Endothelial cell (in vitro differentiated cells): ENCODE measurements at regions not wholly inside any gene's neighbourhood (a gene's known extent, or its start where the extent isn't known, plus 50 kb on each side); places are given as distances from the start of the nearest gene placed in this dataset.

ENCODE experiments used
- DNase-seq: peaks from one replicate; pipeline ENCODE4 v3.0.0; 2021; ENCODE audit warnings: low spot score
- H3K27ac Mint-ChIP-seq: one replicate; pipeline ENCODE4 v1.8.0; 2021; ENCODE audit warnings: mixed read lengths, inconsistent platforms; ENCODE audit not compliant: unreplicated experiment
- H3K27me3 Mint-ChIP-seq: one replicate; pipeline ENCODE4 v1.8.0; 2021; ENCODE audit warnings: mild to moderate bottlenecking, moderate library complexity, mixed read lengths, inconsistent platforms; ENCODE audit not compliant: unreplicated experiment
- H3K36me3 Mint-ChIP-seq: one replicate; pipeline ENCODE4 v1.8.0; 2021; ENCODE audit warnings: mild to moderate bottlenecking, low read depth, mixed read lengths, inconsistent platforms; ENCODE audit not compliant: unreplicated experiment
- H3K4me1 Mint-ChIP-seq: one replicate; pipeline ENCODE4 v1.8.0; 2021; ENCODE audit warnings: mild to moderate bottlenecking, mixed read lengths, inconsistent platforms; ENCODE audit not compliant: unreplicated experiment
- H3K4me3 Mint-ChIP-seq: one replicate; pipeline ENCODE4 v1.8.0; 2021; ENCODE audit warnings: mild to moderate bottlenecking, mixed read lengths, inconsistent platforms; ENCODE audit not compliant: unreplicated experiment
- H3K9me3 Mint-ChIP-seq: one replicate; pipeline ENCODE4 v1.8.0; 2021; ENCODE audit warnings: mixed read lengths, inconsistent platforms; ENCODE audit not compliant: unreplicated experiment
- TF ChIP-seq, protein P1 (sequence below): fragments of 200-600 bp; sonication (generic); IDR thresholded peaks from one replicate; pipeline ENCODE4 v1.5.0; 2021; ENCODE audit warnings: antibody characterized with exemption; ENCODE audit not compliant: unreplicated experiment

DNA sequence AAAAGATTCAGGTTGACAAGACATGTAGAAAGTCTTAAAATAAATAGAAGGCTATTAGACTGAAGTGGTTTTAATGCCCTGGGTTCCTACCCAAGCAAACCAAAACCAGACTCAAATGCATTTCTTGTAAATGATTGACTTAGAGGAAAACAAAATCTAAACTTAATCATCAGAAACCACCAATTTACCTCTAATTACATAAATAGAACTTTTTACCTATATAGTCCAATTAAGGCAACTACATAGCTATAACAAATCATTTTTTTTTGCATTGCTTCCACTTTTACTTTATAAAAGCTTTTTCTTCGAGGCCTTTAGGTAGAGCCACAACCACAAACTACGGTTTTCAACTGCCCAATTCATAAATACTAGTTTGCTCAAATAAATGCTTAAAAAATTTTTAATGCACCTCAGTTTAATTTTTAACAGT lies 231.3 kb upstream of the ARHGEF26 start:
- no peak for DNase-seq
- Mint-ChIP-seq H3K4me3 (no peak overlapping the region), H3K4me1 (no peaks in the 10 kb centered on the region), H3K9me3 (no peaks in the 10 kb centered on the region), H3K36me3 (no peaks in the 10 kb centered on the region), H3K27ac (no peak overlapping the region), H3K27me3 (no peaks in the 10 kb centered on the region)
- TF ChIP-seq, protein P1, sequence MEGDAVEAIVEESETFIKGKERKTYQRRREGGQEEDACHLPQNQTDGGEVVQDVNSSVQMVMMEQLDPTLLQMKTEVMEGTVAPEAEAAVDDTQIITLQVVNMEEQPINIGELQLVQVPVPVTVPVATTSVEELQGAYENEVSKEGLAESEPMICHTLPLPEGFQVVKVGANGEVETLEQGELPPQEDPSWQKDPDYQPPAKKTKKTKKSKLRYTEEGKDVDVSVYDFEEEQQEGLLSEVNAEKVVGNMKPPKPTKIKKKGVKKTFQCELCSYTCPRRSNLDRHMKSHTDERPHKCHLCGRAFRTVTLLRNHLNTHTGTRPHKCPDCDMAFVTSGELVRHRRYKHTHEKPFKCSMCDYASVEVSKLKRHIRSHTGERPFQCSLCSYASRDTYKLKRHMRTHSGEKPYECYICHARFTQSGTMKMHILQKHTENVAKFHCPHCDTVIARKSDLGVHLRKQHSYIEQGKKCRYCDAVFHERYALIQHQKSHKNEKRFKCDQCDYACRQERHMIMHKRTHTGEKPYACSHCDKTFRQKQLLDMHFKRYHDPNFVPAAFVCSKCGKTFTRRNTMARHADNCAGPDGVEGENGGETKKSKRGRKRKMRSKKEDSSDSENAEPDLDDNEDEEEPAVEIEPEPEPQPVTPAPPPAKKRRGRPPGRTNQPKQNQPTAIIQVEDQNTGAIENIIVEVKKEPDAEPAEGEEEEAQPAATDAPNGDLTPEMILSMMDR = no peak

DNA sequence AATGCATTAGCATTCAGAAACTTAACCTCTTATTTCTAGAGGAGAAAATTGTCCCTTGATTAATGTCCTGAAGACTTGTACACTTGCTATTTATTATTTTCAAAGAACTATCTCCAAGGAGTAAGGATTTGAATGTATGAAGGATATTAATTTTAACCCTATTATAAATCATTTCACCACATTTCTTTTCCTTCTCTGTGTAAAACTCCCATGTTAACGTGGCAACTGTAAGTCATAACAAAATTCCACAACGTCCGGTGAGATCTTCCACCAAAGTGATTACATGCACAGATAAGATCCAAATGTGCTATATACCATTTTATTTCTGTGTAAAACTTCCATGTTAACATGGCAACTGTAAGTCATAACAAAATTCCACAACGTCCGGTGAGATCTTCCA lies 229.1 kb upstream of the ARHGEF26 start:
- TF ChIP-seq, protein P1 = no peak
- H3K4me1 Mint-ChIP-seq = no peaks in the 10 kb centered on the region
- no peaks in the 10 kb centered on the region for H3K27me3 Mint-ChIP-seq
- no peak overlapping the region for H3K4me3 Mint-ChIP-seq
- H3K36me3 Mint-ChIP-seq = no peaks in the 10 kb centered on the region
- no peak overlapping the region for H3K27ac Mint-ChIP-seq
- H3K9me3 Mint-ChIP-seq = no peaks in the 10 kb centered on the region
- no peak for DNase-seq

DNA sequence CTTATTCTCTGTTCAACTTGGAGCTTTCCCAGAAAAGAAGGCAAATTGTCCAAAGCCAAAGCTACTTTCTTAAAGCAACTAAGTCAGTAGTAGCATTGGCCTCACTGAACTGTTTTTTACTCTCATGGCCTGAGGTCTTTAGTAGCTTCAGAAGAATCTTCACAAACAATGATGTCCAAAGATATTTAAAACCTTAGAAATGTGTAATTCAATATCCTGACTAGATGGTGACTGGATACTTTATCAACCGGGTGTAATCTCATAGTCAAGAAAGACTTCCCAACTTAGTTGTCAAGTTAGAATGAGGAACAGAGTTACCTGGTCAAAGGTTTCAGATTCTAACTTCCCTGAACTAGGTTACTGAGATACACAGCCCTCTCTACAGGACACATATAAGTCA lies 226.3 kb upstream of the ARHGEF26 start:
- Mint-ChIP-seq H3K4me3 (no peak overlapping the region), H3K36me3 (no peaks in the 10 kb centered on the region), H3K27ac (no peak overlapping the region), H3K9me3 (no peaks in the 10 kb centered on the region), H3K27me3 (no peaks in the 10 kb centered on the region), H3K4me1 (no peaks in the 10 kb centered on the region)
- DNase-seq = no peak
- TF ChIP-seq, protein P1 = no peak

DNA sequence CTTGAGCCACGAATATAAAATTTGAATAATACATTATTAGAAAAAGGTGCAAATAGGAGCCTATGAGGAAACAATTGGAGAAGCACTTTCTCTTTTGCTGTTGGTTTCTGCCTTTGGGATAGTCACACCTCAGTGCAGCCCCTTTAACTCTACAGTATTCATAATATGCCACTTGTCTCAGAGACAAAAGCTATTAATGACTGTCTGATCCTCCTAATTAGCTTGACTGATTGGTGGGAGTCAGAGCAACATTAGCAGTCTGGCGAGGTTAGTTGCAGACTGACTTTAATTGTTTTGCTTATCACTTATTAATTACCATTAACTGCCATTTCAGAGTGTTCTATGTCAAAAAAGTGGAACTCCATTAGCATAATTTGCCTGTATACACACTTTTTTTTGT lies 225.0 kb upstream of the ARHGEF26 start:
- H3K27ac Mint-ChIP-seq = no peak overlapping the region
- no peaks in the 10 kb centered on the region for H3K9me3 Mint-ChIP-seq
- no peaks in the 10 kb centered on the region for H3K4me1 Mint-ChIP-seq
- no peaks in the 10 kb centered on the region for H3K36me3 Mint-ChIP-seq
- no peak overlapping the region for H3K4me3 Mint-ChIP-seq
- H3K27me3 Mint-ChIP-seq = no peaks in the 10 kb centered on the region
- TF ChIP-seq, protein P1 = no peak
- DNase-seq = no peak

DNA sequence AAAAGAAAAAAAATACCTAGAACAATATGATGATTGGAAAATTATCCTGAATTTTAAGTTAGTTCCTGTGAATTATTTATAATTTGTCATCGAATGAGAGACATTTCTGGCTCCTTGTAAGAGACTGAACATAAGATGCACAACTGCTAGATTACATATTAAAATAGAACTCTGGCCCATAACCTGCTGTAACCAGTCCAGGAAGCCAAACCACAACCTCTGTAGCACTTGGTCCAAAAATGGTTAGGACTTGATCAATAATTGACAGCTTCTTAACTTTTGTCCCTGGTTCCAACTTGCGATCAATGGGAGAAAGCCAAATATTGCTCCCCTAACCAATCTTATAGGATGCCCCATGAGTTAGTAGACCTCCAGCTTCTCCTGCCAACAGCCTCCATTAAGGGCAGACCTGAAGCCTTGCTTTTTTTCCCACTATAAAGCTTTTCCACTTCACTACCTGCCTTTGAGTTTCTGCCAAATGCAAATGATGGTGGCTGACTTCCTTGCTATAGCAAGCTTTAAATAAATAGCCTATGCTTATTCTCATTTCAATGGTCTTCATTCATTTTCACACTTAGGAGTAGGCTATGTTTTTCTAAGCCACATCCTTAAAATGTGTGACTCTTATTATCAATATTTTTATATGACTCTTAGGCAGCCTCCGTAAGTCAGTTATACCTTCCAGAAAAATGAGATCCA lies 224.0 kb upstream of the ARHGEF26 start:
- TF ChIP-seq, protein P1 = no peak
- no peak for DNase-seq
- Mint-ChIP-seq H3K4me1 (no peaks in the 10 kb centered on the region), H3K4me3 (no peak overlapping the region), H3K27me3 (peaks cover 2% of the 10 kb centered on the region), H3K36me3 (no peaks in the 10 kb centered on the region), H3K9me3 (no peaks in the 10 kb centered on the region), H3K27ac (no peak overlapping the region)
